GM18909 (cell line): ENCODE measurements at regions not wholly inside any gene's neighbourhood (a gene's known extent, or its start where the extent isn't known, plus 50 kb on each side); places are given as distances from the start of the nearest gene placed in this dataset.

Experiments
- ATAC-seq: cut with Tn5 transposase; IDR thresholded peaks from one replicate; pipeline ENCODE4 v1.9.1; 2021; ENCODE audit warnings: mild to moderate bottlenecking; ENCODE audit not compliant: unreplicated experiment, poor library complexity

GRCh38 chr9:87306006-87306405, 191.7 kb upstream of the DAPK1 start:
- no peak for ATAC-seq

DNA sequence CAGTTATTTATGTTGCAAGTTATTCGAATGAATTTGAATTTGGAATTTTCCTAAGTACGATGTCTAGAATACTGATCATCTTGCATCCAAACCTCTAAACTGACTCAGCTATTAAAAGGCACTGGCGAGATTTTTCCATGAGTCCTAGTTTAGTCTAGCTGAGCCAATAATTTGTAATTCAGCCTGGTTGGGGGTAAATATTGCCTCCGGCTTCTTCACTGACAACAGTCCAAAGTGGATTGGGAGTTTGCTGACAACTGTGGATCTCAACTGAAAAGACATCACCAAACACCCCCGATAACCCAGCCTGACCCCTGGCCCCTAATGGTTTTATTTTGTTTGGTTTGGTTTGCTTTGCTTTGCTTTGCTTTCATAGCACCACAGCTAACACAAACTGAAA, 189.8 kb upstream of the DAPK1 start:
- no peak for ATAC-seq

DNA sequence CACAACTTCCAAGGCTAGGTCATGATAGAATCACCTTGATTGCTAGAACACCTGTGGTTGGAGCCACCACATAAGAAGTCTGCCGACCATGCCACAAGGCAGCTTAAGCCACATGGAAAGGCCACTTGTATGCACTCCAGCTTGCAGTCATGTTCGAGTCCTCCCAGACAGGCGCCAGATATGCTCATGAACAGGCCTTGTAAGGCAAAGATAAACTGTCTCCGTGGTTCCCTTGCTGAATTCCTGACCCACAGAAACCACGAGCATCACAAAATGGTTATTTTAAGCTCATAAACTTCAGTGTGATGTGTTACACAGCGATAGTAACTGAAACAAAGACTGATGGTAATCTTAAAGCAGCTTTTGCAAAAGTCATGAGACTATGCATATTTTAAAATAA, 188.4 kb upstream of the DAPK1 start:
- ATAC-seq, result no peak

DNA sequence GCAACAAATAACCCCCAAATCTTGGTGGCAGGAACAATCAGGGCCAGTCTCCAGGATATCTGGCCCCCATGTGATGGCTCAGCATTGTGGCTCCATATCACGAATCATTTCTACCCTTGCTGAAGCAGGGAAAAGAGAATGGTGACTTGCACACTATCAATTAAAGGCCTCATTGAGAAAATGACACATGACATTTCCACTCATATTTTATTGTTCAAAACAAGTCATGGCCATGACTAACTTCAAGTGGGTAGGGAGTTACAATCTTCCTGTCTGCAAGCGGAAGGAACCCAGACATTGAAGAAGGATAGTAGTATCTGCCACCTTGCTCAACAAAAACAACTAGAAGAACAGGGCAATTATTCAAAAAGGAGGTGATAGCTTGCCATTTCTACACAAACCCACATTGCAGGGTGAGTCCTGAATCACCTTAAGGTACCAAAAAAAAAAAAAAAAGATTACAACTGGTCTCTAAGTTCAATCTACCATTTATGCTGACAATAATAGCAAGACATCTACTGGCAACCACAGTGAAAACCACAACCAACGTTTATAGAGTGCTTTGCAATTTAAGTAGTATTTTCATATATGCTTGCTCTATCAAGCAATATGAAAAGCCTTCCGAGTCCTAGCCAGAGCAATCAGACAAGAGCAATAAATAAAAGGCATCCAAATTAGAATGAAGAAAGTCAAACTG, 186.7 kb upstream of the DAPK1 start:
- no peak for ATAC-seq

DNA sequence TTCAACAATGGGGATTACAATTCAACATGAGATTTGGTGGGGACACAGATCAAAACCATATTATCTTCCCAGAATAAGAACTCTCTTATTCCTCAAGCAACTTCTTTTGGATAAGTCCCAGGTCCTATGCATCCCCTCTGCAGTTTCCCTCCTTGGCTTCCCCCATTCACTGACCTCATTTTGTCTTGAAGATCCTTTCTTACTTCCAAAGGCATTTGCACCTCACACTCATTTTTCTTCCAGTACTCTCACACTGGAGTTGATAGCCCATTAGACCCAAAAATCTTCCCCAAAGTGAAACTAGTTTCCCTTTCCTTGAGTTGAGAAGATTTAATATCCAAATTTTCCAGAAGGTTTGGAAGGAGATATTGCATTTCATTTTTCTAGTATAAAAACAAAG, 178.0 kb upstream of the DAPK1 start:
- ATAC-seq, result no peak

DNA sequence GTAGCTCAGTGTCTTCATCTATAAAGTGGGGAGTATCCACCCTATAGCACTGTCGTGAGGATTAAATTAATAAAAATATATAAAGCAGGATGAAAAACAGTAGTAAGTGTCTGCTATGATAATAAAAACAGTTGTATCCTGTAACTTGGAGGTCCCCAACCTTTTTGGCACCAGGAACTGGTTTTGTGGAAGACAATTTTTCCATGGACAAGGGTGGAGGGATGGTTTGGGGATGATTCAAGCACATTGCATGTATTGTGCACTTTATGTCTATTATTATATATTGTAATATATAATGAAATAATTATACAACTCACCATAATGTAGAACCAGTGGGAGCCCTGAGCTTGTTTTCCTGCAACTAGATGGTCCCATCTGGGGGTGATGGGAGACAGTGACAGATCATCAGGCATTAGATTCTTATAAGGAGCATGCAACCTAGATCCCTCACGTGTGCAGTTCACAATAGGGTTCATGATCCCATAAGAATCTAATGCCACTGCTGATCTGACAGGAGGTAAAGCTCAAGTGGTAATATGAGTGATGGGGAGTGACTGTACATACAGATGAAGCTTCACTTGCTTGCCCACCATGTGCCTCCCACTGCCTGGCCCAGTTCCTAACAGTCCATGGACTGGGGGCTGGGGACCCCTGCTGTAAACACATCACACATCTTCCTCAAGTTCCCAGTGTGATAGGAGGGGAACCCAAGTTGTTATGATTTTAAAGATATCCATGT, 177.4 kb upstream of the DAPK1 start:
- ATAC-seq, result no peak

DNA sequence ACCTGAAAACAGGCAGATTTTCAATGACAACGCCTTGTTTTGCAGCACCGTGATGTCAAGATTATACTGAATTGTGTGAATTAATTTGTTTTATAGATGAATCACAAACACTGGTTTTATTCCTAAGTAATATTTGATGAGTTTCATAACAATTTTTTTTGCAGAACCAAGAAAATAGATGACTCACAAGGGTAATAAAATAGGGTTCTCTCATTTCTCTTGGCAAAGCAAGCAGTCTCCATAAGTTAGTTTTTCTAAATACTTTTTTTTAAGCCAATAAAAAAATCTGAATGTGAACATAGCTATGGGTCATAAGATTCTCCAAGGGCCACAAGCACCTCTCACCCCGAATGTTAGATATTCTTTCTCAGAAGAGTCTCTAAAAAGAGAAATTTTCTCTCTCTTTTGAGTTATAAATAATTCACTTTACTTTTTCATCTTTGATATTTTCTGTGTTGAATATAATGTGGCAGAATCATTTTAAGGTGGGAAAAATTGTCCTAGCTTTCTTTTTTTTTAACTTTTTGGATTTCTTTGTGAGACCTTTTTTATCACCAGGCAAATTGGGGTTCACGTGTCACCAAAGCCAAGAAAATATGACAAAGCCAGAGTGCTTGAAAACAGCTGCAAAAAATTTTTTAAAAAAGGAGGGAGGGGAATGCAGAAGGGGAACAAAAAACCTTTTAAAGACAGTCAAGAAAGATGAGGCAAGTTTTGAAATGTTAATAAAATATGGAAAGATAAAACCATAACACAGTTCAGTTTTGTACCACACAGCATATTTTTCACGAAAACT, 174.6 kb upstream of the DAPK1 start:
- ATAC-seq, result no peak

GRCh38 chr9:87323928-87324327, 173.7 kb upstream of the DAPK1 start:
- no peak for ATAC-seq

DNA sequence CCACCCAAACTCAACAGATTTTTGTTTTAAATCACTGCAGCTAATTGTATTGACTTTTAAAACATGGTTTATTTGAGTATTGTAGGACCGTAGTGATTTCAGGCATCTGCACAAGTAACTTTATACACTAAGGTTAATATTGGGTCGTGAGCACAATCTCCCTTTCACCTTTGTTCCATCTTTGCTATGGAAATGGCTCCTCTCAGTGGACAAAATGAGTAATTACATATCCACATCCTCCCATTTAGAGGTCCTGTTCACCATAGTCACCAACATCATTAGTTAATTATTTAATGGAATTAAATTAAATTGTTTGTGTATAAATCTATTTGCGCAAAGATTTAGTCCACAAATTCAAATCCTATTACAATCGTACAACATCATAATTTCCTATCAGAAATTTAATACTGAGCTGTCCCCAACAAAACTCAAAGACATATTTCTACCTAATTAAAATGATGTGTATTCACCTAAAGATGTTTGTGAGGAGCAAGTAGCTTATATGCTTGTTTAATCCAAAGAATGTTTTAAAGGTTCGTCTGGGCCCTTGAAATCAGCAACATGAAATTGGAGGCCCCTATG, 173.0 kb upstream of the DAPK1 start:
- no peak for ATAC-seq

DNA sequence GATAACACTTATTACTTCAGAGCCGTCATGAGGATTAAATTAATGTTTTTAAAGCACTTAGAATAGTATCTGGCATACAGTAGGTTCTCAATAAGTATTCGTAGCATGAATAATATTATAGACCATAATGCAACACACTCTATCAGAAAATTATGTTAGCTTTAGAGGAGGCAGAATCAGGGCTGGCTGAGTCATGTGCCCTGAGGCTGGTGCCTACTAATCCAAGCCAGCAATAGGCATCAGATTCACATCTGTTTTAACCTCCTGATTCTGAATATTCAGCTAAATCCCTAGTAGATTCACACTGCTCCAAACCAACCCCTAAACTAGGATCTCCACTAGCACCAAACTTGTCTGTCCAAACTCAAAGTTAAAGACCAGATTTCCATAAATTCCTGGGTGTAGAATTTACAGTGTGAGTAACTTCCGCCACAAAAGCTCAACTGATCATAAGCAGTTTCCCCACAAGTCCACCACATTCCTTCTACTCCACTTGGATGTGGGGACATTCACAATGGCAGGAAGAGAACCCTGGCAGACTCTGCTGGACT, 170.0 kb upstream of the DAPK1 start:
- no peak for ATAC-seq

- ATAC-seq, result no peak
These were observed 163.9 kb upstream of the DAPK1 start for GRCh38 chr9:87333802-87334201.

DNA sequence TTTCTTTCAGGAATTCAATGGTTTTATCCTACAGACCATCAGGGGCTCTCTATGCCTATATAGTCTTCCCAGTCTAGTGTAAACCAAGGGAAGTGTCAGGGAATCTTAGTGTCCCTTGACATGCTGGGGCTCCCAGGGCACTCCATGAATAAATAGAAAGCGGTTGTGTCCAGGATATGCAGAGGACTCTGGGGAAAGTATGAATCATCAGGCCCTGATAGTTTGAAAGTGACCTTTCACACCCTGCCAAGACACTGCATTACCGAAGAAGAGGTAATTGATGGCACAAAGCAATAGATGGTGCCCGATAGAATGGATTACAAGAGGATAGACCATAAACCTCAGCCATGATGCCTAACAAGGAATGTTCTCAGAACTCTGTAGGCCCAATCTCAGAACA, 163.3 kb upstream of the DAPK1 start:
- ATAC-seq, result no peak

GRCh38 chr9:87336407-87336806, 161.3 kb upstream of the DAPK1 start:
- no peak for ATAC-seq

DNA sequence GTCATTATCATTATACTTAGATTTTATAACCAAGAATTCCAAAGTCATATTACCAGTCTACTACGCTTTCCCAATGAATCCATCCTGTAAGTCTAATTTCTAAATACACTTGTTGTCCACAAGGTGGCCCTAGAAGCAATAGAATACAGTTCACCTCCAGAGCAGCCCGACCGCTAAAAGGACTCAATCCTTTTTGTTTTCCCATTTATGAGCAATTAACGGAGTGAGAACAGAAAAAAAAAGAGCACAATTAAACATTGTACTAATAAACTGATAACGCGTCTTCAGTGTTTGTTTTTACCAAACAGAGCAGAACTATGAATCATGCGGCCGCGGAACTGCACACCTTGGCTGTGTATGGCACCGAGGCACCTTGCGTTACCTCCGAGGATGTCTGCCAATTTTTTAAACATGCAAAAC, 160.7 kb upstream of the DAPK1 start:
- ATAC-seq, result no peak

DNA sequence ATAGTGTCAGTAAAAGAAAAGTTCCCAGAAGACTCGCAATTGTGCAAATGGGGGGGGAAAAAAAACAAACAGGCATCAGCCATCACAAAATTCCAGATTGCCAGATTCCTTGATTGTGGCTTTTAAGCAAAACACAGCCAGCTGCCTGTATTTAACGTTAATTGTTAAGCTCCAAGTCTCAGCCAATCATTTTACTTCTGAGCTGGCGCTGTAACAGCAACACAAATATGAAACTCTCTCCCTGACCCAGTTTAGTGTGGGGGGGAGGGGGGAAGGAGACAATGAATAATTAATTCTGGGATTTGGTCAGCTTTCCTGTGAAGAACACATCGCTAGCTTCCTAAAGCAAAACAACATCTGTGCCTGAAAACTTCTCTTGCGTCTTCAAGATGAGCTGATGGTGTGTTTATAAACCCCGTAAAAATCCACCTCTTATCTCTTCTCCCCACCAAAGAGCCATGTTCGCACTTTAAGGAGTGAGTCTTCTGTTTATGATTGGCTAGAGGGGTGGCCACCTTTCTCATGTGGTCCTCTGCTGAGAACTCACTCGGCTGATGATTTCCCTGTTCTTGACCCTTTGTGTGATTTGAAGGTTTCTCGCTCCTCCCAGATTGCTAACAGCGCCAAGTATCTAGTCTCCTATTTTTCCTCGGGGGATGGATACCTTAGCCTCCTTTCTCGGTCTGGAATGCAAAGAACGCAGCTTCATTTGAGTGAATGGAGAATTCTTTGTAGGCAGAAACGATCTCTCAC, 160.2 kb upstream of the DAPK1 start:
- ATAC-seq, result no peak

GRCh38 chr9:87338088-87338989, 159.3 kb upstream of the DAPK1 start:
- no peak for ATAC-seq

DNA sequence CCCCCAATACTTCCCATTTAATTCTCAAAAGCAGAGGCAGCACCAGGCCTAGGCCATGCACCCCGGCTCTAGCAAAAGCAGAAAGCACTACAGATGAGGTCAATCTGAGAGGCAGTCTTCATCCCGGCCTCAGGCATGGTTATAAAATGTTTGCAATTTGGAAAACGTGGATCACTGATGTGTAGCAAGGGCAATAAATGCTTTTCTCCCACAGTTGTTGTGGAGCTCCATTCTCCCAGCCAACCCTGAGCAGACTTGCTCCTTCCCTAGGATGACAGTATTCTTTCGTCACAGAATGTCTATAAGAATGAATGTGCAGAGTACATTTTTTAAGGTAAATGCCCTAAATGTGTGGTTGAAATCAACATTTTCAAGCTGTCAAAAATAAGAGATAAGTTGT, 157.3 kb upstream of the DAPK1 start:
- ATAC-seq, result no peak

GRCh38 chr9:87342743-87343142, 154.9 kb upstream of the DAPK1 start:
- ATAC-seq, result no peak
